GM18517 (cell line): ENCODE measurements at regions not wholly inside any gene's neighbourhood (a gene's known extent, or its start where the extent isn't known, plus 50 kb on each side); places are given as distances from the start of the nearest gene placed in this dataset.
A peak's percentile ranks its signal among the peaks of the same experiment; 100 is the strongest.
"Not testable (repeated sequence)": the region's sequence is repeated elsewhere in the genome, so short reads cannot be mapped to it uniquely, and the experiment has no call there.

Source experiments
- ATAC-seq: cut with Tn5 transposase; IDR thresholded peaks from one replicate; pipeline ENCODE4 v1.9.1; 2021; ENCODE audit warnings: mild to moderate bottlenecking, moderate library complexity; ENCODE audit not compliant: unreplicated experiment

DNA sequence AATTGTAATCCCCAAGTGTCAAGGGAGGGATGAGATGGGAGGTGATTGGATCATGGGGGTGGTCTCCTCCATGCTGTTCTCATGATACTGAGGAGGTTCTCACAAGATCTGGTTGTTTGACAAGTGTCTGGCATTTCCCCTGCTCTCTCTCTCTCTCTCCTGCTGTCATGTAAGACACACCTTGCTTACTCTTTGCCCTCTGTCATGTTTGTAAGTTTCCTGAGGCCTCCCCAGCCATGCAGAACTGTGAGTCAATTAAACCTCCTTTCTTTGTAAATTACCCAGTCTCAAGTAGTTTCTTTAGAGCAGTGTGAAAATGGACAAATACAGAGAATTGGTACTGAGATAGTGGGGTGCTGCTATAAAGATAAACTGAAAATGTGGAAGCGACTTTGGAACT is 207.9 kb downstream of the HINT1 start:
- ATAC-seq: no peak

- no peak for ATAC-seq
Measured at GRCh38 chr5:130955041-130955440, 210.0 kb downstream of the HINT1 start.

DNA sequence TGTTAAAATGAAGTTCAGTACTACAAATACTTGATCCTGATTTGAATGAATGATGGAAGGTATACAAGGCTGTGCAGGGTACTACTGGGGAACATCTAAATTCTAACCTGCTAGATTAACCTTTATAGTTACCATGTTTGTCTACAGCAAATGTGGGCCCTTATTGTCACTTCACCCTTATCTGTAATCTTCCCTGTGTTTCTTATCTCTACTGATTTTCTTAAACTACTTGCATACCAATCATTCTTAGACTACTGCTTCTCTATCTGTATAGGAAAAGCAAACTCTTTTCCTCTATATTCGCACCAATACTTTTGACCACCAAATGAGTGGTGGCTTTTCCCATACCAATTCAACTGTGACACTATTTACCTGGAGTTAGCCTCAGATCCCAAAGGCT is 210.7 kb downstream of the HINT1 start:
- ATAC-seq: no peak

DNA sequence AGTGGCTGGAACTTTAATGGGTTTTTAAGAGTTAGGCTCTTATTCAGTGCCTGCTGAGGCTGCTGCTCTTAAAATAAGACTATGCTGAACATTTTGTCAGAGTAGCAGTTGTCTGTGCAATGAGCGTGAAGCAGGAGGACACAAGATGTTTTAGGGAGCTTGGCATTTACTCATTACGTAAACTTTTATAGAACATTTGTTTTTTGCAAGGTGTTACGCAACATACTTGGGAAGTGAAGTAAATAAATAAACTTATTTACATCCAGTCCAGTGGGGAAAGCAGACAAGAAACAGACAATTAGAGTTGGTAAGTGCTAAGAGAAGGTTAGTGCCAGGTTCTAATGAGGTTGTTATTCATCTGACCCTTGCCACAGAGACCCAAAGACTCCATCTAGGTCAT is 226.0 kb downstream of the HINT1 start:
- ATAC-seq: no peak

DNA sequence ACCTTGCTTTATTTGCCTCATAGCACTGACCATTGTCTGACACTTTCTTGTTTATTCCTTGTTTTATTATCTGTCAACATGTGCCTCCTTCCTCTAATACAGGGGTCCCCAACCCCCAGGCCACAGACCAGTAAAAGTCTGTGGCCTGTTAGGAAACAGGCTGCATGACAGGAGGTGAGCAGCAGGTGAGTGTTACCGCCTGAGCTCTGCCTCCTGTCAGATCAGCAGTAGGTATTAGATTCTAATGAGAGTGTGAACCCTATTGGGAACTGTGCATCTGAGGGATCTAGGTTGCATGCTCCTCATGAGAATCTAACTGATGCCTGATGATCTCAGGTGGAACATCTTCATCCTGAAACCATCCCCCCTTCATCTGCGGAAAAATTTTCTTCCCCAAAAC is 228.0 kb downstream of the HINT1 start:
- ATAC-seq: no peak

DNA sequence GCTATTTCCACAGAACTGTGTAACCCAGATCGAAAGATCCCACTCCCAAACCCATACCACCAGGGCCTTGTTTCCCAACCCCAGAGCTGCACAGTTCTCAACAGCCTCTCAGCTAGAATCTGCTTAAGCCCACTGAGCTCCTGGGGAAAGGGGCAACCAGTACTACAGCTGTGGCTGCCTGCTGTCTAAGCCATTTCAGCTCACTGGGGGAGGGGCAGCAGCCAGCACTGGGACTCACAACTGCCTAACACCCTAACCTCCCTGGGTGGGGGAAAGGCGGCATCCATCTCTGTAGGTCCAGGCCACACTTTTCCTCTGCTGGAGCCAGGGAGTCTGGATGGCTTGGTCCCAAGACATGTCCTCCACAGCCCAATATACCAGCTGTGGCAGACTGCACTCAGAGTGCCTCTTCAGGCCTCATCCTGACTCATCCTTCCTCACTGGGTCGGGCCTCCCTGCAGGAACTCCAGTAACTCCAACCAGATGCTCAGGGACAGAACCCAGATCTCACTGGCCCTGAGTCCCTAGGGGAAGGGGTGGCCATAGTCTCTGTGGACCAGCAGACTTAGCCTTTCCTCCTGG is 241.4 kb downstream of the HINT1 start:
- ATAC-seq: no peak

DNA sequence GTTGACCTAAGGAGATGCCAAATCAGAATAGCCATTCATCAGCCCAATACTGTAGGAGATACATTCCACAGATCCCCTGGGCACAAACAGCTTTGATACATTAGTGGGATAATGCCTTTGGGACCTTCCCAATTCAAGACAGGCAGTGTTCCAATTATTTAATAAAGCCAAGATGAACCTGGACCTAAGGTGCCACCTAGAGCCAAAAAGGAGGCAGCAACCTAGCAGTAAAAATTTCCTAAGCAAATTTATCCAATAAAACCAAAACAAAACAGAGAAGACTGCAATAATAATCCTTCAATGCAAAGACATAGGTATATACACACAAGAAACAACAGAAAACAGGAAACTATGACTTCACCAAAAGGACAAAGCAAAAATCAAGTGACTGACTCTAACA is 253.0 kb downstream of the HINT1 start:
- ATAC-seq: no peak

GRCh38 chr5:130908186-130908585 is 256.9 kb downstream of the HINT1 start:
- no peak for ATAC-seq

DNA sequence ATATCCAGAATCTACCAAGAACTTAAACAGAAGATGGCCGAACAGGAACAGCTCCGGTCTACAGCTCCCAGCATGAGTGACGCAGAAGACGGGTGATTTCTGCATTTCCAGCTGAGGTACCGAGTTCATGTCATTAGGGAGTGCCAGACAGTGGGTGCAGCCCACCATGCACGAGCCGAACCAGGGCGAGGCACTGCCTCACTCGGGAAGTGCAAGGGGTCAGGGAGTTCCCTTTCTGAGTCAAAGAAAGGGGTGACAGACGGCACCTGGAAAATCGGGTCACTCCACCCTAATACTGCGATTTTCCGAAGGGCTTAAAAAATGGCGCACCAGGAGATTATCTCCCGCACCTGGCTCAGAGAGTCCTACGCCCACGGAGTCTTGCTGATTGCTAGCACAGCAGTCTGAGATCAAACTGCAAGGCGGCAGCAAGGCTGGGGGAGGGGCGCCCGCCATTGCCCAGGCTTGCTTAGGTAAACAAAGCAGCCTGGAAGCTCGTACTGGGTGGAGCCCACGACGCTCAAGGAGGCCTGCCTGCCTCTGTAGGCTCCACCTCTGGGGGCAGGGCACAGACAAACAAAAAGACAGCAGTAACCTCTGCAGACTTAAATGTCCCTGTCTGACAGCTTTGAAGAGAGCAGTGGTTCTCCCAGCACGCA is 267.4 kb downstream of the HINT1 start:
- not testable (repeated sequence) for ATAC-seq

GRCh38 chr5:130897181-130897536 is 267.9 kb downstream of the HINT1 start:
- ATAC-seq: not testable (repeated sequence)

DNA sequence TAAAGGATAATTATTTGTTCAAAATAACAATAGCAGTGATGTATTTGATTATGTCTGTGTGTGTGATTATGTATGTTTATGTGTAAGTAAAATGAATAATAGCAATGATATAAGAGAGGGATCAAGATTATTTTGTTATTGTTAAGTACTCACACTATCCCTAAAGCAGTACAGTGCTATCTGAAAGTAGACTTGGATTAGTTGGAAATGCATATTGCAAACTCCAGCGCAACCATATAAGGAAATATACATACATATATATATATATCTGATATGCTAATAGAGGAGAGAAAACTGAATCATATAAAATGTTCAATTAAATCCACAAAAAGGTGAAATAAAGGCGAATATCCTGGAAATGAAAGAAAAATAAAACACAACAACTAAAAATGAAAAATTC is 268.4 kb downstream of the HINT1 start:
- ATAC-seq: no peak

DNA sequence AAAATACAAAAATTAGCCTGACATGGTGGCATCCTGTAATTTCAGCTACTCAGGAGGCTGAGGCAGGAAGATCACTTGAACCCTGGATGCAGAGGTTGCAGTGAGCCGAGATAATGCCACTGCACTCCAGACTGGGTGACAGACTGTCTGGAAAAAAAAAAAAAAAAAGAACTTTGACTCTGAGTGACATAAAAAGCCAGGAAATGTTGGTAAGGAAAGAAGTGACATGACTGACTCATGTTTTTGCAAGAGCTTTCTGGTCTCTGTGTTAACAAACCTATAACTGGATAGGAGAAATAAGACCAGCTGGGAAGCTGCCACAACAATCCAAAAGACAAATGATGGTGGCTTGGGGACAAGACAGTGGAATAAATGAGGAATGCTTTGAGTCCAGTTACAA is 272.1 kb downstream of the HINT1 start:
- no peak for ATAC-seq

DNA sequence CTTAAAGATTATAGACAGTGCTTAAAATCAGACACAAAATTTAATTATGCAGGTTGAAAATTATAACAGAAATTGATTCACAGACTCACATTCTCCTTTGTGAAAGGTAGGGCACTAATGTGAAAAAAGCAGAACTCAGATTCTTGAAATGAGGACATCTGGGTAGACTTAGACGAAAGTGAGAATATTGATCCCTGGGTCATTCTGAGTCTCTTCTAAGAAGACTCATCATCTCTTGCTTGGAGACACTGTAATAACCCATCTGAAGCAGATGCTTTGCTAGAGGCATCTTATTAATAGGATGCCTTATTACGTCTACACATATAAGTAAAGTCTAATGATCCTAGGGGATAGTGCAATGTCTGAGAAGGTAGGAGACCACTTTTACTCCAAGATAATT is 274.4 kb downstream of the HINT1 start:
- ATAC-seq: no peak

GRCh38 chr5:130885691-130886090 is 279.4 kb downstream of the HINT1 start:
- no peak for ATAC-seq

DNA sequence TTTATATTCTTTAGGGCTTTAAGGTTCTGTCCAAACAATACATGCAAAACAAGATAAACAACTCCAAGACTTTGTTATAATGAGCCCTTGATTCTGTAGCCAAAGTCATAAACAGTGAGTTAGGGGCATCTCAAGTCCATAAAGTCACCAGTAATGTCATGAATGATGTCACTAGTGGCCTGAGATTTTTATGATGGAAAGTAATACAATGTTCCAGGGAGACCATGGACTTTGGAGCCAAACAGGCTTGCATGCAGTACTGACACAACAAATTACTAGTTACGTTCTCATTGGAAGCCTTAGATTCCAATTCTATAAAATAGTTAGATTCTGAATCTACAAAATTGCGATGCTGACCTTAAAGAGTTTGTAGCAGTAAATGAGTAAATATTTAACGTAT is 280.0 kb downstream of the HINT1 start:
- no peak for ATAC-seq

DNA sequence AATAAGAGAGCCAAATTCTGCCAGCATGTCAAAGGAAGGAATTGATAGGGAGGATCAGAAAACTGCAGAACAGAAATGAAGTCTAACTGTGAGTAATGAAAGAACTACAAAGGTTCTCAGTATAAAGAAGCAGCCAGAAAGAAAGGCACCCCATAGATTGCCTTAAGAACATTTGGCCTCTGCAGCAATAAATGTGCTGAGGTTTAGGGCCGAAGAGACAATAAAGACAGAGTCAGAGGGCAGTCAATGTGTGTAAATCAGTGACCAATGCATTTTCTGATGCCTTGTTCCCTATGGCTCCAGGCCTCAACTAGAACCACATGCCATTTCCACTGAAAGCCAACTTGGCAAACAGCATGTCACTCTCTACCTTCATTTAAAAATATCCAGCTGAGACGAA is 281.0 kb downstream of the HINT1 start:
- no peak for ATAC-seq

GRCh38 chr5:130875656-130876055 is 289.4 kb downstream of the HINT1 start:
- ATAC-seq: no peak

GRCh38 chr5:130874861-130875417 is 290.1 kb downstream of the HINT1 start:
- no peak for ATAC-seq

GRCh38 chr5:130871346-130872086 is 293.5 kb downstream of the HINT1 start:
- peak; percentile 81 for ATAC-seq

- ATAC-seq: no peak
Measured at GRCh38 chr5:130870691-130871090, 294.4 kb downstream of the HINT1 start.

GRCh38 chr5:130868186-130868840 is 296.7 kb downstream of the HINT1 start:
- no peak for ATAC-seq
